Ureter (tissue), 1 donor: ENCODE measurements at regions not wholly inside any gene's neighbourhood (a gene's known extent, or its start where the extent isn't known, plus 50 kb on each side); places are given as distances from the start of the nearest gene placed in this dataset.
"Not testable (repeated sequence)": the region's sequence is repeated elsewhere in the genome, so short reads cannot be mapped to it uniquely, and the experiment has no call there.

Experiments
- DNase-seq: peaks from one replicate; pipeline ENCODE4 v3.0.0-alpha.2; 2020; ENCODE audit warnings: low spot score
- donor health status: DM: yes; HTN: yes; CAD: no.

GRCh38 chr2:40043641-40044040, 264.6 kb upstream of the THUMPD2 start:
- no peak for DNase-seq

GRCh38 chr2:40043191-40043590, 264.1 kb upstream of the THUMPD2 start:
- no peak for DNase-seq

- DNase-seq = no peak
Observed at GRCh38 chr2:40041422-40042382, 262.6 kb upstream of the THUMPD2 start.

- DNase-seq = no peak
Observed at GRCh38 chr2:40039549-40039948, 260.5 kb upstream of the THUMPD2 start.

- DNase-seq = no peak
Observed at GRCh38 chr2:40038646-40039045, 259.6 kb upstream of the THUMPD2 start.

GRCh38 chr2:40037303-40037702, 258.2 kb upstream of the THUMPD2 start:
- DNase-seq = no peak

- DNase-seq = no peak
Observed at GRCh38 chr2:40036241-40036640, 257.2 kb upstream of the THUMPD2 start.

GRCh38 chr2:40034801-40035200, 255.7 kb upstream of the THUMPD2 start:
- no peak for DNase-seq

GRCh38 chr2:40034198-40034597, 255.1 kb upstream of the THUMPD2 start:
- no peak for DNase-seq

GRCh38 chr2:40033781-40034180, 254.7 kb upstream of the THUMPD2 start:
- no peak for DNase-seq

GRCh38 chr2:40032650-40033319, 253.7 kb upstream of the THUMPD2 start:
- DNase-seq = no peak

- no peak for DNase-seq
Observed at GRCh38 chr2:40030456-40030975, 251.5 kb upstream of the THUMPD2 start.

- DNase-seq = no peak
Observed at GRCh38 chr2:40028792-40029488, 249.9 kb upstream of the THUMPD2 start.

GRCh38 chr2:40027968-40028367, 248.9 kb upstream of the THUMPD2 start:
- no peak for DNase-seq

- not testable (repeated sequence) for DNase-seq
Observed at GRCh38 chr2:40025276-40025675, 246.2 kb upstream of the THUMPD2 start.

GRCh38 chr2:40020997-40021396, 241.9 kb upstream of the THUMPD2 start:
- no peak for DNase-seq

GRCh38 chr2:40016151-40016885, 237.3 kb upstream of the THUMPD2 start:
- no peak for DNase-seq

- DNase-seq = not testable (repeated sequence)
Observed at GRCh38 chr2:40013962-40014361, 234.9 kb upstream of the THUMPD2 start.

GRCh38 chr2:40004336-40004735, 225.3 kb upstream of the THUMPD2 start:
- DNase-seq = no peak

GRCh38 chr2:40002339-40002738, 223.3 kb upstream of the THUMPD2 start:
- DNase-seq = no peak

- no peak for DNase-seq
Observed at GRCh38 chr2:39999864-40000263, 220.8 kb upstream of the THUMPD2 start.
